WI38 (cell line): ENCODE measurements at regions not wholly inside any gene's neighbourhood (a gene's known extent, or its start where the extent isn't known, plus 50 kb on each side); places are given as distances from the start of the nearest gene placed in this dataset.

Experiments used
- H3K4me3 ChIP-seq: 2 replicates; pipeline ENCODE4 v1.5.1; 2011; ENCODE audit warnings: low read depth, mild to moderate bottlenecking, control low read depth, low read length
- CTCF ChIP-seq: IDR thresholded peaks from 2 replicates; pipeline ENCODE4 v1.5.1; 2012; ENCODE audit warnings: low read depth, mild to moderate bottlenecking, control low read depth, low read length

GRCh38 chr2:235263205-235264120 lies 230.4 kb upstream of the AGAP1 start:
- peak overlapping the region; percentile 28; the same call in 1 of the 2 replicates for H3K4me3 ChIP-seq
- TF ChIP-seq CTCF, result no peak

GRCh38 chr2:235264121-235264493 lies 229.7 kb upstream of the AGAP1 start:
- no peak overlapping the region; the same call in 1 of the 2 replicates for H3K4me3 ChIP-seq
- no peak for TF ChIP-seq CTCF

- H3K4me3 ChIP-seq, result no peak overlapping the region
- no peak for TF ChIP-seq CTCF
Measured at GRCh38 chr2:235264512-235264911, 229.3 kb upstream of the AGAP1 start.

- H3K4me3 ChIP-seq, result no peak overlapping the region
- TF ChIP-seq CTCF, result no peak
Measured at GRCh38 chr2:235265348-235265965, 228.4 kb upstream of the AGAP1 start.

- H3K4me3 ChIP-seq, result no peak overlapping the region
- no peak for TF ChIP-seq CTCF
Measured at GRCh38 chr2:235267251-235267650, 226.6 kb upstream of the AGAP1 start.

- no peak for TF ChIP-seq CTCF
- H3K4me3 ChIP-seq, result no peak overlapping the region
Measured at GRCh38 chr2:235268535-235268934, 225.3 kb upstream of the AGAP1 start.

GRCh38 chr2:235270291-235270690 lies 223.6 kb upstream of the AGAP1 start:
- TF ChIP-seq CTCF, result no peak
- H3K4me3 ChIP-seq, result no peak overlapping the region
